Loucy (cell line): ENCODE measurements at regions not wholly inside any gene's neighbourhood (a gene's known extent, or its start where the extent isn't known, plus 50 kb on each side); places are given as distances from the start of the nearest gene placed in this dataset.

Experiments
- H2AFZ ChIP-seq: fragments of 200-600 bp; sonication (generic); 2 replicates; pipeline ENCODE4 v1.6.0; 2016; ENCODE audit warnings: antibody characterized with exemption, mild to moderate bottlenecking, low read length, moderate library complexity
- H3F3A ChIP-seq: fragments of 200-600 bp; 2 replicates; pipeline ENCODE4 v1.6.0; 2016; ENCODE audit warnings: antibody characterized with exemption, low read depth, mild to moderate bottlenecking
- H3K27me3 ChIP-seq: fragments of 200-600 bp; sonication (generic); 2 replicates; pipeline ENCODE4 v1.6.1; 2014; ENCODE audit warnings: low read length, mild to moderate bottlenecking; ENCODE audit not compliant: insufficient read depth, poor library complexity, severe bottlenecking
- H3K36me3 ChIP-seq: fragments of 200-600 bp; sonication (generic); 2 replicates; pipeline ENCODE4 v1.6.1; 2016; ENCODE audit warnings: low read length; ENCODE audit not compliant: insufficient read depth
- H3K4me1 ChIP-seq: fragments of 200-600 bp; sonication (generic); 2 replicates; pipeline ENCODE4 v1.5.1; 2014; ENCODE audit warnings: low read length, mild to moderate bottlenecking; ENCODE audit not compliant: insufficient read depth, poor library complexity, severe bottlenecking
- H3K4me2 ChIP-seq: fragments of 200-600 bp; sonication (generic); 2 replicates; pipeline ENCODE4 v1.6.0; 2014; ENCODE audit warnings: antibody characterized with exemption, low read length, low read depth, mild to moderate bottlenecking; ENCODE audit not compliant: poor library complexity, severe bottlenecking
- H3K4me3 ChIP-seq: fragments of 200-600 bp; sonication (generic); 2 replicates; pipeline ENCODE4 v1.5.1; 2014; ENCODE audit warnings: low read length, mild to moderate bottlenecking, mixed read lengths; ENCODE audit not compliant: poor library complexity, severe bottlenecking
- H3K79me2 ChIP-seq: fragments of 200-600 bp; sonication (generic); 2 replicates; pipeline ENCODE4 v1.6.1; 2014; ENCODE audit warnings: low read length; ENCODE audit not compliant: insufficient read depth
- H3K9ac ChIP-seq: fragments of 200-600 bp; sonication (generic); 2 replicates; pipeline ENCODE4 v1.6.0; 2014; ENCODE audit warnings: mild to moderate bottlenecking, low read depth, low read length, moderate library complexity; ENCODE audit not compliant: poor library complexity, severe bottlenecking
- H3K9me2 ChIP-seq: fragments of 200-600 bp; sonication (generic); replicated peaks from 2 replicates; pipeline ENCODE4 v1.6.1; 2016; ENCODE audit warnings: low read depth, low read length, mixed read lengths
- H3K9me3 ChIP-seq: fragments of 200-600 bp; sonication (generic); 2 replicates; pipeline ENCODE4 v1.6.1; 2014; ENCODE audit warnings: mild to moderate bottlenecking, antibody characterized with exemption, low read length, low read depth; ENCODE audit not compliant: insufficient read depth
- H4K20me1 ChIP-seq: fragments of 200-600 bp; sonication (generic); 2 replicates; pipeline ENCODE4 v1.6.0; 2014; ENCODE audit warnings: antibody characterized with exemption, low read length, mild to moderate bottlenecking; ENCODE audit not compliant: insufficient read depth, poor library complexity, severe bottlenecking
- EZH2phosphoT487 ChIP-seq: fragments of 200-600 bp; IDR thresholded peaks from 2 replicates; pipeline ENCODE4 v1.6.1; 2018; ENCODE audit warnings: antibody characterized with exemption, mild to moderate bottlenecking, moderate library complexity, borderline replicate concordance
- TF ChIP-seq, protein P1 (sequence below): fragments of 200-600 bp; sonication (generic); conservative IDR thresholded peaks from 2 replicates; pipeline ENCODE4 v1.5.1; 2014; ENCODE audit warnings: mild to moderate bottlenecking, antibody characterized with exemption, low read length

DNA sequence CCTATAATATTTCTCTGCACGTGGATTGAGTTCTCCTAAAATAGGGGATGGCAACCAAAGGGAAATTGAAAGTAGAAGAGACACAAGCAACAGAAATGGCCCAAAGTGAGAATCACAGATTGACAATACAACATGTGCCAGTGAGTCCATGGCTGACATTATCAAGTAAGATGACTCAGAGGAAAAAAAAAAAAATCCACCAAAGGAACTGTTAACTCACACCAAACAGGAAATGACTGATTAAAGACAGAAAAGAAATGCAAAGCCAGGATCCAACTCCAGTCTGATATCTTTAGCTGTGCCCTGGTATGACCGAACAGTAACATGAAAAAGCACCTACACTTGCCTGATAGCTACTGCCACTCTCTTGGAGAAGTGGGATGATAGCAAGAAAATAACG is 485.0 kb downstream of the PRKD1 start:
- Histone ChIP-seq H4K20me1 (no peaks in the 10 kb centered on the region), H3K4me1 (no peaks in the 10 kb centered on the region), H3K27me3 (no peaks in the 10 kb centered on the region), H2AFZ (no peak overlapping the region), H3K4me3 (no peak overlapping the region), H3K36me3 (no peaks in the 10 kb centered on the region), H3K9me3 (peaks cover 4% of the 10 kb centered on the region; the same call in 1 of the 2 replicates), H3K9ac (no peak overlapping the region), H3F3A (no peaks in the 10 kb centered on the region), H3K79me2 (no peaks in the 10 kb centered on the region), H3K4me2 (no peak overlapping the region), H3K9me2 (no peaks in the 10 kb centered on the region)
- no peak for TF ChIP-seq EZH2phosphoT487
- TF ChIP-seq, protein P1, sequence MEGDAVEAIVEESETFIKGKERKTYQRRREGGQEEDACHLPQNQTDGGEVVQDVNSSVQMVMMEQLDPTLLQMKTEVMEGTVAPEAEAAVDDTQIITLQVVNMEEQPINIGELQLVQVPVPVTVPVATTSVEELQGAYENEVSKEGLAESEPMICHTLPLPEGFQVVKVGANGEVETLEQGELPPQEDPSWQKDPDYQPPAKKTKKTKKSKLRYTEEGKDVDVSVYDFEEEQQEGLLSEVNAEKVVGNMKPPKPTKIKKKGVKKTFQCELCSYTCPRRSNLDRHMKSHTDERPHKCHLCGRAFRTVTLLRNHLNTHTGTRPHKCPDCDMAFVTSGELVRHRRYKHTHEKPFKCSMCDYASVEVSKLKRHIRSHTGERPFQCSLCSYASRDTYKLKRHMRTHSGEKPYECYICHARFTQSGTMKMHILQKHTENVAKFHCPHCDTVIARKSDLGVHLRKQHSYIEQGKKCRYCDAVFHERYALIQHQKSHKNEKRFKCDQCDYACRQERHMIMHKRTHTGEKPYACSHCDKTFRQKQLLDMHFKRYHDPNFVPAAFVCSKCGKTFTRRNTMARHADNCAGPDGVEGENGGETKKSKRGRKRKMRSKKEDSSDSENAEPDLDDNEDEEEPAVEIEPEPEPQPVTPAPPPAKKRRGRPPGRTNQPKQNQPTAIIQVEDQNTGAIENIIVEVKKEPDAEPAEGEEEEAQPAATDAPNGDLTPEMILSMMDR = no peak

DNA sequence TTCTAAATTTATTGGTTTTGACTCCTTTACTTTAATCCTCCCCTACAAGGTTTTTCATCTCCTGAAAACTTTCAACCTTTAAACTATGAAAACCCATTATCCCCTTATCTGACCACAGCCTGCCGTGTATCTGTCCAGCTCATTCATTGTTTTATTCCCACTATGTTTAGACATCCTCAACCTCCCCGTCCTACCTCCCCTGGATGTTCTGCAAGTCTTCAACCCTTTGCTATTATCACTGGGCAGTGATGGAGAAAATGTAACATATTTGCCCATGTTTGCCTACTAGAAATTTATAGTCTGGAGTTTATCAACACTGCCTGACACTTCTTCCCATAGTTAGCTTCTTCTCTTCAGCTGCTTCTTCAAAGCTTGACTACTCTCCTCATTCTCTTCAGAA is 483.4 kb downstream of the PRKD1 start:
- no peak for TF ChIP-seq EZH2phosphoT487
- TF ChIP-seq, protein P1 = no peak
- no peaks in the 10 kb centered on the region for H3K79me2 ChIP-seq
- no peak overlapping the region for H3K4me2 ChIP-seq
- no peaks in the 10 kb centered on the region for H3K4me1 ChIP-seq
- no peak overlapping the region for H3K9ac ChIP-seq
- no peaks in the 10 kb centered on the region; the same call in 1 of the 2 replicates for H3K9me3 ChIP-seq
- H3K27me3 ChIP-seq = no peaks in the 10 kb centered on the region
- H3K4me3 ChIP-seq = no peak overlapping the region
- H3K36me3 ChIP-seq = no peaks in the 10 kb centered on the region
- no peaks in the 10 kb centered on the region for H4K20me1 ChIP-seq
- H3F3A ChIP-seq = no peaks in the 10 kb centered on the region
- no peaks in the 10 kb centered on the region for H3K9me2 ChIP-seq
- H2AFZ ChIP-seq = no peak overlapping the region

DNA sequence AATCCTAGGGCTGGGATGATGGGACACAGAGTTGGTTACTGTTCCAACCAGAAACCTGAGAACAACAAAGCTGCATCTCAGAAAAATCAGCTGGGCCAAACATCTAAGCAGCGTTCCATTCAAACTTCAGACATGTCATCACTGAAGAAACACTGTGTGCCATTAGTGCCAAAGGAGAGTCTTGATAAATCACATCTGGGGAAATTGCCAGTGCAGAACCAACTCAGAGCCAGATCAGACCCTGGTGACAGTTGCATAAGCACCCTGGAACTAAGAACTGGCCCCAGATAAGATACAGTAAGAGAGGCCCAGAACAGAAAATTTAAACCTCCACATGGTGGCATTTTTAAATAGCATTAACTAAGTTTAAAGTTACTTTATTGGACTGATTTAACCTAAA is 482.8 kb downstream of the PRKD1 start:
- no peaks in the 10 kb centered on the region for H3F3A ChIP-seq
- TF ChIP-seq, protein P1 = no peak
- no peak for TF ChIP-seq EZH2phosphoT487
- H3K9ac ChIP-seq = no peak overlapping the region
- H3K4me3 ChIP-seq = no peak overlapping the region
- H4K20me1 ChIP-seq = no peaks in the 10 kb centered on the region
- no peaks in the 10 kb centered on the region for H3K4me1 ChIP-seq
- H3K9me3 ChIP-seq = no peaks in the 10 kb centered on the region; the same call in 1 of the 2 replicates
- H3K79me2 ChIP-seq = no peaks in the 10 kb centered on the region
- no peaks in the 10 kb centered on the region for H3K9me2 ChIP-seq
- no peak overlapping the region for H2AFZ ChIP-seq
- H3K4me2 ChIP-seq = no peak overlapping the region
- no peaks in the 10 kb centered on the region for H3K27me3 ChIP-seq
- H3K36me3 ChIP-seq = no peaks in the 10 kb centered on the region
